SK-N-SH (cell line): ENCODE measurements at regions not wholly inside any gene's neighbourhood (a gene's known extent, or its start where the extent isn't known, plus 50 kb on each side); places are given as distances from the start of the nearest gene placed in this dataset.

Experiments
- CTCF ChIA-PET: fragments of 300-600, 350-600 bp; formaldehyde crosslinking; extraction: SDS; loops from one replicate; lab custom pipeline; 2021; lab: Yijun Ruan, JAX
- POLR2A ChIA-PET: fragments of 350-600 bp; sonication (Branson Sonifier 250); formaldehyde crosslinking; extraction: SDS; loops from one replicate; lab custom pipeline; 2020; ENCODE audit warnings: antibody characterized with exemption, inconsistent platforms; lab: Yijun Ruan, JAX
- DNase-seq: peaks from one replicate; pipeline ENCODE4 v3.0.0; 2012
- H2AFZ ChIP-seq: fragments of 200-600 bp; sonication (generic); 2 replicates; pipeline ENCODE4 v1.8.1; 2016; ENCODE audit warnings: antibody characterized with exemption, mild to moderate bottlenecking, low read depth
- H3F3A ChIP-seq: fragments of 200-600 bp; sonication (generic); replicated peaks from 2 replicates; pipeline ENCODE3; 2016; ENCODE audit warnings: antibody characterized with exemption, mild to moderate bottlenecking; ENCODE audit not compliant: insufficient read depth
- H3K27ac ChIP-seq, 2 experiments: fragments of 200-500 bp in 1 of 2; fragments of 200-600 bp in 1 of 2; sonication (Bioruptor generic) in 1 of 2; sonication (generic), shearing (Covaris generic) in 1 of 2; 2 replicates each; pipeline versions ENCODE4 v1.5.1 to v1.6.1; 2014 to 2016; ENCODE audit warnings: low read depth in 2 of 2, inconsistent platforms in 1 of 2, low read length in 1 of 2, mild to moderate bottlenecking in 1 of 2, mixed read lengths in 1 of 2
- H3K27me3 ChIP-seq: fragments of 200-600 bp; sonication (generic), shearing (Covaris generic); 2 replicates; pipeline ENCODE4 v1.6.1; 2016; ENCODE audit warnings: mixed run types; ENCODE audit not compliant: insufficient read depth
- H3K36me3 ChIP-seq, 2 experiments: fragments of 200-500 bp in 1 of 2; fragments of 200-600 bp in 1 of 2; sonication (Bioruptor generic) in 1 of 2; sonication (generic) in 1 of 2; replicated peaks in 1 of 2; 2 replicates each; pipeline versions ENCODE3 to v1.5.1; 2014 to 2016; ENCODE audit warnings: low read length in 1 of 2, mild to moderate bottlenecking in 1 of 2; ENCODE audit not compliant: insufficient read depth in 2 of 2, control insufficient read depth in 1 of 2
- H3K4me1 ChIP-seq, 2 experiments: fragments of 200-500 bp in 1 of 2; fragments of 200-600 bp in 1 of 2; sonication (Bioruptor generic) in 1 of 2; sonication (generic), shearing (Covaris generic) in 1 of 2; 2 replicates each; pipeline versions ENCODE4 v1.5.1 to v1.6.1; 2014 to 2016; ENCODE audit warnings: low read depth in 1 of 2, low read length in 1 of 2, mixed run types in 1 of 2; ENCODE audit not compliant: insufficient read depth in 2 of 2, control insufficient read depth in 1 of 2
- H3K4me2 ChIP-seq: fragments of 200-600 bp; sonication (generic), shearing (Covaris generic); 2 replicates; pipeline ENCODE4 v1.6.1; 2017; ENCODE audit warnings: mixed run types
- H3K4me3 ChIP-seq, 2 experiments: fragments of 200-500 bp in 1 of 2; fragments of 200-600 bp in 1 of 2; sonication (Bioruptor generic) in 1 of 2; sonication (generic), shearing (Covaris generic) in 1 of 2; 2 replicates each; pipeline versions ENCODE4 v1.5.1 to v1.8.1; 2014 to 2016; ENCODE audit warnings: low read depth in 2 of 2, inconsistent platforms in 1 of 2, low read length in 1 of 2, mild to moderate bottlenecking in 1 of 2, mixed read lengths in 1 of 2, moderate library complexity in 1 of 2
- H3K79me2 ChIP-seq: fragments of 200-600 bp; sonication (generic); 2 replicates; pipeline ENCODE4 v1.8.1; 2017; ENCODE audit warnings: mild to moderate bottlenecking; ENCODE audit not compliant: insufficient read depth
- H3K9ac ChIP-seq: fragments of 200-600 bp; sonication (generic); 2 replicates; pipeline ENCODE4 v1.6.1; 2017; ENCODE audit warnings: mixed run types
- H3K9me2 ChIP-seq: fragments of 200-600 bp; sonication (generic); 2 replicates; pipeline ENCODE4 v1.6.1; 2017; ENCODE audit warnings: mixed run types
- H3K9me3 ChIP-seq: fragments of 200-600 bp; sonication (generic); 2 replicates; pipeline ENCODE4 v1.6.1; 2017; ENCODE audit warnings: mixed run types, mild to moderate bottlenecking, moderate library complexity
- H4K20me1 ChIP-seq: fragments of 200-600 bp; sonication (generic); 2 replicates; pipeline ENCODE4 v1.6.1; 2017; ENCODE audit warnings: mild to moderate bottlenecking, mixed run types; ENCODE audit not compliant: insufficient read depth
- EZH2phosphoT487 ChIP-seq: fragments of 200-600 bp; sonication (generic); IDR thresholded peaks from 2 replicates; pipeline ENCODE4 v1.6.1; 2017; ENCODE audit warnings: low read depth, mixed run types, mild to moderate bottlenecking, antibody characterized with exemption, moderate library complexity, borderline replicate concordance
- FOSL2 ChIP-seq: IDR thresholded peaks from 2 replicates; pipeline ENCODE4 v1.4.0; 2012; ENCODE audit warnings: low read depth, mild to moderate bottlenecking, moderate library complexity, borderline replicate concordance
- FOXM1 ChIP-seq: IDR thresholded peaks from 2 replicates; pipeline ENCODE4 v1.4.0; 2012; ENCODE audit warnings: low read depth, mild to moderate bottlenecking
- GABPA ChIP-seq: IDR thresholded peaks from 2 replicates; pipeline ENCODE4 v1.4.0; 2012; ENCODE audit warnings: low read depth, mild to moderate bottlenecking
- IRF3 ChIP-seq: fragments of 150-350 bp; IDR thresholded peaks from 2 replicates; pipeline ENCODE4 v1.6.1; 2016; ENCODE audit warnings: mild to moderate bottlenecking, low read depth, low read length
- NFIC ChIP-seq: IDR thresholded peaks from 2 replicates; pipeline ENCODE4 v1.4.0; 2012; ENCODE audit warnings: borderline replicate concordance
- NRF1 ChIP-seq: IDR thresholded peaks from 2 replicates; pipeline ENCODE4 v1.6.1; 2012; ENCODE audit warnings: low read depth, mild to moderate bottlenecking, low read length
- RAD21 ChIP-seq: IDR thresholded peaks from 2 replicates; pipeline ENCODE4 v1.6.1; 2012; ENCODE audit warnings: mild to moderate bottlenecking, low read length
- RCOR1 ChIP-seq: fragments of 150-350 bp; IDR thresholded peaks from 2 replicates; pipeline ENCODE4 v1.6.1; 2017; ENCODE audit warnings: antibody characterized with exemption, low read length
- RXRA ChIP-seq: IDR thresholded peaks from 2 replicates; pipeline ENCODE4 v1.4.0; 2012; ENCODE audit warnings: low read depth, mild to moderate bottlenecking, borderline replicate concordance
- SMC3 ChIP-seq: IDR thresholded peaks from 2 replicates; pipeline ENCODE4 v1.6.1; 2012; ENCODE audit warnings: low read depth, low read length, improper control_type of control experiment
- TAF1 ChIP-seq: IDR thresholded peaks from 2 replicates; pipeline ENCODE4 v1.6.1; 2012; ENCODE audit warnings: low read depth, mild to moderate bottlenecking, low read length, moderate library complexity, borderline replicate concordance
- TCF12 ChIP-seq: IDR thresholded peaks from 2 replicates; pipeline ENCODE4 v1.4.0; 2012
- YY1 ChIP-seq: IDR thresholded peaks from 2 replicates; pipeline ENCODE4 v1.4.0; 2012; ENCODE audit warnings: low read depth, mild to moderate bottlenecking
- ZBTB33 ChIP-seq: IDR thresholded peaks from 2 replicates; pipeline ENCODE4 v1.4.0; 2012; ENCODE audit warnings: low read depth, borderline replicate concordance
- WGBS: methylation state at CpG from one replicate; pipeline ENCODE4 v1.1.6; 2017; ENCODE audit warnings: low lambda C conversion rate; 5-methylcytosine and 5-hydroxymethylcytosine counted together
- TF ChIP-seq, protein P1 (sequence below): fragments of 150-350 bp; IDR thresholded peaks from 2 replicates; pipeline ENCODE4 v1.6.1; 2017; ENCODE audit warnings: antibody characterized with exemption, low read length, low read depth, borderline replicate concordance

DNA sequence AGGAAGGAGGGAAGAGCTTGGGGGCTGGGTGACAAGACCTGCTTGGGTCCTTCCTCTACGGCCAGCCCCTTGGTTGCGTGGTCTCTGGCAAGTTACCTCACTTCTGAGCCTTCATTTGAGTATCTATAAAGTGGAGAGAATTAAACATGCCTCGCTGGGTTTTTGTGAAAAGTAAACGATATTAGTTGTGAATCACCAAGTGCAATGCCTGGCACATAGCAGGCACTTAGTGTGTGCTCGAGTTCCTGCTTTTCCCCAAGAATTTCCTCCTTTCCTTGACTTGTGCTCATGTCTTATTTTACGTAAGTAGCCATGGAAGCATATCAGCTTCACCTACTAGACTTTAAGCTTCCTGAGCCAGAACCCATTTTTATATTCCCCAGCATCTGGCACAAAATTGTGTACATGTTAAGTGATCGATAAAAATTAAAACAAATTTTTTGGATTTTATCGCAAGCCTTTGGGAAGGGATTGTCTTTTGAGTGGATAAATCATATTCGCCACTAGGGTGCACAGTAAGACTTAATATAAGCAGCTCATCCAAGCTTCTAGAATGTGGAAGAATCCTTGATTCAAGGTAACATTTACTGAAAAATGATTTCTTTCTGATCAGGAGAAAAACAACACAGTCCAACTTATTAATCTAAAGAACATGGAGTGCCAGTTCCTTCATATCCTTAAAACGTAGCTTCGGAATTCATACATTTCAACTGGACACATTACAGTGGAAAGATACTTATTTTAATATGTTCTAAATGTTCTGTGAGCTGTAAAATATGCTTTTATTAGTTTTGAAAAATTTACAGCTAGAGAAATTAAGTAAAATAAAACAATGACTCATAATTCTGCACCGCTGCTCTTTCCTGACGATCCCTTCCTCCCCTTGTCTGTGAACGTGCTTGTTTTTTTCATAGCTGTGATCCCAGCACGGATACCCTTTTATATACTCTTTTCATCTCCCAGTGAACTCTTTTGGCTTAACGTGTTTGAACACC lies 62.0 kb downstream of the SLC25A47 start (continued):
- TF ChIP-seq ZBTB33, result no peak
- TF ChIP-seq, all 33 proteins: peak for 5

DNA sequence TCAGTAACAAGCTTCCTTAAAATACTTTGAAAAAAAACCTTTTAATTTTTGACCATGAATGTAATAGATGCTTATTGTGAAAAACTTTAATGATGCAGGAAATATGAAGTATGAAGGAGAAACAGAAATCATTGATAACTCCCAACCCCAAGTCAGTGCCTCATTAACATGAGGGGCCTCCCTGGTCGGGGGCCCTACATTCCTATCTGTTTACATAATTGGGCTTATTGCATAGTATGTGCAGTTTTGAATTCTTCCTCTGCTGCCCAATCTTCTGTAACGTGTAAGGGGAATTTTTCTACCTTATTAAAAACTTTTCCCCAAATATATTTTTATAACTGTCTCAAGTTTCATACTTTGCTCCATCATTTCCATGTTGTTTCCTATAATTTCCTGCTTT lies 63.0 kb downstream of the SLC25A47 start:
- POLR2A ChIA-PET, result interaction anchor here (1.3 to 3.0 kb wide), 3 partner anchors 31 to 180 kb away, joined by 3 to 37 read pairs (median 7); no protein-coding TSS in a partner anchor
- Histone ChIP-seq H3K79me2 (peaks cover 4% of the 10 kb centered on the region), H2AFZ (no peak overlapping the region), H3K27me3 (no peaks in the 10 kb centered on the region), H3F3A (peaks cover 4% of the 10 kb centered on the region), H3K4me2 (peak overlapping the region; percentile 27; the same call in 1 of the 2 replicates), H3K27ac (peak overlapping the region in 1 of 2 experiments; percentile 90; a peak in 2 of 4 replicates), H3K9ac (no peak overlapping the region), H3K4me1 (peaks cover 10 to 68% of the 10 kb centered on the region in 2 experiments), H3K4me3 (no peak overlapping the region), H4K20me1 (no peaks in the 10 kb centered on the region), H3K9me3 (no peaks in the 10 kb centered on the region), H3K36me3 (peaks cover 0 to 8% of the 10 kb centered on the region in 2 experiments), H3K9me2 (no peaks in the 10 kb centered on the region)
- no peak for DNase-seq
- TF ChIP-seq, protein P1, sequence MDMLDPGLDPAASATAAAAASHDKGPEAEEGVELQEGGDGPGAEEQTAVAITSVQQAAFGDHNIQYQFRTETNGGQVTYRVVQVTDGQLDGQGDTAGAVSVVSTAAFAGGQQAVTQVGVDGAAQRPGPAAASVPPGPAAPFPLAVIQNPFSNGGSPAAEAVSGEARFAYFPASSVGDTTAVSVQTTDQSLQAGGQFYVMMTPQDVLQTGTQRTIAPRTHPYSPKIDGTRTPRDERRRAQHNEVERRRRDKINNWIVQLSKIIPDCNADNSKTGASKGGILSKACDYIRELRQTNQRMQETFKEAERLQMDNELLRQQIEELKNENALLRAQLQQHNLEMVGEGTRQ, result no peak
- TF ChIP-seq GABPA, result no peak
- TF ChIP-seq FOXM1, result no peak
- no peak for TF ChIP-seq IRF3
- no peak for TF ChIP-seq NFIC
- no peak for TF ChIP-seq RXRA
- no peak for TF ChIP-seq EZH2phosphoT487
- no peak for TF ChIP-seq NRF1
- no peak for TF ChIP-seq FOSL2
- TF ChIP-seq RAD21, result no peak
- no peak for TF ChIP-seq RCOR1
- TF ChIP-seq TCF12, result no peak
- no peak for TF ChIP-seq YY1
- TF ChIP-seq SMC3, result no peak
- no peak for TF ChIP-seq TAF1
- CTCF ChIA-PET, result interaction anchor here (0.8 to 15.3 kb wide), 30 partner anchors 9 to 1317 kb away, joined by 3 to 310 read pairs (median 18); partner anchors contain the start of genes RTL1 and WDR25
- 30% methylated on average over 2 of the region's 2 CpGs for WGBS
